ENCODE measurements at regions not wholly inside any gene's neighbourhood (a gene's known extent, or its start where the extent isn't known, plus 50 kb on each side); places are given as distances from the start of the nearest gene placed in this dataset.

DNA sequence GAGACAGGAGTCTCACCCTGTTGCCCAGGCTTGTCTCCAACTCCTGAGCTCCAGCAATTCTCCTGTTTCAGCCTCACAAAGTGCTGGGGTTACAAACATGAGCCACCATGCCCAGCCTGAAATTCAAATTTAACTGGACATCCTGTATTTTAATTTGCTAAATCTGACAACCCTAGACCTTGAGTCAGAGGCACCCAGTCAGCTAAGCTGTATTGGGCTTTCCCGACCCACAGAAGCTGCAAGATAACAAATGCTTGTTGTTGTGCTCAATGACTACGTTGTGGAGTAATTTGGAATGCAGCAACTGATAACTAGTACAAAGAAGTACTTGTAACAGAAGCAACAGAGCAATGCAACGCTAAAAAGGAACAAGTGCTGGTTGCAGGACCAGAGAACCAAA, 533.1 kb downstream of the NTRK2 start:
- no peak for TF ChIP-seq CTCF (IDR thresholded peaks at IDR 0.05)
- no peak for TF ChIP-seq POLR2AphosphoS5 (IDR thresholded peaks at IDR 0.05)
- TF ChIP-seq EP300 (IDR thresholded peaks at IDR 0.05) = no peak
- TF ChIP-seq POLR2A (IDR thresholded peaks at IDR 0.05) = no peak
